CD4-positive, alpha-beta T cell (primary cell): ENCODE measurements at regions not wholly inside any gene's neighbourhood (a gene's known extent, or its start where the extent isn't known, plus 50 kb on each side); places are given as distances from the start of the nearest gene placed in this dataset.

Experiments used
- ATAC-seq: fragments of 200-7000 bp; cut with Tn5 transposase; one replicate; pipeline ENCODE4 v1.10.0; 2022; ENCODE audit warnings: mild to moderate bottlenecking; ENCODE audit not compliant: poor library complexity
- CTCF ChIA-PET: fragments of 350-600 bp; sonication (Branson Sonifier 250); formaldehyde crosslinking; loops from one replicate; lab custom pipeline; 2021; ENCODE audit warnings: antibody characterized with exemption, inconsistent platforms; lab: Charles Lee
- POLR2A ChIA-PET: fragments of 350-600 bp; sonication (Branson Sonifier 250); formaldehyde crosslinking; loops from one replicate; lab custom pipeline; 2021; ENCODE audit warnings: antibody characterized with exemption, inconsistent platforms; lab: Charles Lee
- DNase-seq, 14 experiments: peaks; one replicate each; pipeline ENCODE4 v3.0.0-alpha.2; 2013 to 2020; ENCODE audit warnings: mixed read lengths in 2 of 14
- H3K27ac ChIP-seq, 2 donors: one replicate each; pipeline versions ENCODE4 v1.5.1 to v1.7.0; 2013; ENCODE audit warnings: low read length in 2 of 2, low read depth in 1 of 2, mild to moderate bottlenecking in 1 of 2
- H3K27me3 ChIP-seq, 2 experiments: 1 replicate in 1 of 2; 2 replicates in 1 of 2; pipeline versions ENCODE4 v1.6.1 to v1.7.0; 2013; ENCODE audit warnings: low read length in 2 of 2, control low read depth in 1 of 2, mild to moderate bottlenecking in 1 of 2, moderate library complexity in 1 of 2; ENCODE audit not compliant: insufficient read depth in 2 of 2, control insufficient read depth in 1 of 2
- H3K36me3 ChIP-seq: one replicate; pipeline ENCODE4 v1.6.1; 2013; ENCODE audit warnings: low read length, control low read depth; ENCODE audit not compliant: insufficient read depth
- H3K4me1 ChIP-seq: one replicate; pipeline ENCODE4 v1.6.1; 2013; ENCODE audit warnings: low read length, control low read depth; ENCODE audit not compliant: insufficient read depth
- H3K4me3 ChIP-seq: one replicate; pipeline ENCODE4 v1.5.1; 2013; ENCODE audit warnings: mild to moderate bottlenecking, low read length, moderate library complexity
- H3K9me3 ChIP-seq, 2 experiments: 1 replicate in 1 of 2; 2 replicates in 1 of 2; pipeline versions ENCODE4 v1.6.1 to v1.7.0; 2013; ENCODE audit warnings: low read length in 2 of 2, mild to moderate bottlenecking in 2 of 2, control low read depth in 1 of 2, moderate library complexity in 1 of 2; ENCODE audit not compliant: control insufficient read depth in 1 of 2, insufficient read depth in 1 of 2
- H3K27ac Mint-ChIP-seq: one replicate; pipeline ENCODE4 v1.8.0; 2020; ENCODE audit warnings: mixed read lengths
- H3K27me3 Mint-ChIP-seq: one replicate; pipeline ENCODE4 v1.8.0; 2021; ENCODE audit warnings: mixed read lengths
- H3K36me3 Mint-ChIP-seq: one replicate; pipeline ENCODE4 v1.8.0; 2021; ENCODE audit warnings: low read depth, mixed read lengths
- H3K4me1 Mint-ChIP-seq: one replicate; pipeline ENCODE4 v1.8.0; 2021; ENCODE audit warnings: low read depth, mixed read lengths
- H3K4me3 Mint-ChIP-seq: one replicate; pipeline ENCODE4 v1.8.0; 2020; ENCODE audit warnings: mild to moderate bottlenecking, mixed read lengths
- H3K9me3 Mint-ChIP-seq: one replicate; pipeline ENCODE4 v1.8.0; 2020; ENCODE audit warnings: mixed read lengths
- CTCF ChIP-seq: fragments of 200-600 bp; IDR thresholded peaks from one replicate; pipeline ENCODE4 v1.8.0; 2022; ENCODE audit warnings: antibody characterized with exemption, mild to moderate bottlenecking
- intact Hi-C, 2 experiments: fragments of 100-400 bp; cut with DNase I in 1 of 2; cut with micrococcal nuclease in 1 of 2; formaldehyde crosslinking; loops; one replicate each; pipeline versions ENCODE4 v1.15.1 to v1.9.0; 2023 to 2025; cut with DNase I, micrococcal nuclease

DNA sequence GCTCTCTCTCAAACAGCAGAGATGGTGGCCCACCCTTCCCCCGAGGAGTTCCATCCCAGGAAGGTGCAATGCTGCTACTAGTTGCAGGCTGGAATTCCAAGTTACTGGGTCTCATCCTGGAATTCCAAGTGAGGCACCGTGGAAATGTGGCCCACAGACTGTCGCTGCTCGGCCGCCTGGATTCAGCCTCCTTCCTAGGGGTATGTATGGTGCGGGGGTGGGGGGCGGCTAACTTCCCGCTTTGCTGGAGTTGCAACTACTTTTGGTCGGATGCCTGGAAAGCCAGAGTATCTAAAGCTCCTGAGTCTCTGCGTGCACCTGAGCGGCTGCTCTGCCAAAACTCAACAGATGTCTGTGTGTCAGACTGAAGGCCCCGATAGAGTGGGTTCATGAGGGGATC lies 1146.2 kb downstream of the RPA4 start:
- Mint-ChIP-seq H3K4me3 (no peak overlapping the region), H3K27ac (no peak overlapping the region), H3K36me3 (no peaks in the 10 kb centered on the region), H3K27me3 (no peaks in the 10 kb centered on the region), H3K9me3 (no peaks in the 10 kb centered on the region), H3K4me1 (no peaks in the 10 kb centered on the region)
- Histone ChIP-seq H3K36me3 (no peaks in the 10 kb centered on the region), H3K9me3 (peaks cover 0 to 15% of the 10 kb centered on the region in 2 experiments), H3K27me3 (no peaks in the 10 kb centered on the region), H3K4me1 (no peaks in the 10 kb centered on the region), H3K27ac (no peak overlapping the region), H3K4me3 (no peak overlapping the region)
- intact Hi-C loops, result no loop called here
- DNase-seq (no peak), ATAC-seq (no peak)
- TF ChIP-seq CTCF, result no peak
- ChIA-PET CTCF (no interaction called here), POLR2A (no interaction called here)

DNA sequence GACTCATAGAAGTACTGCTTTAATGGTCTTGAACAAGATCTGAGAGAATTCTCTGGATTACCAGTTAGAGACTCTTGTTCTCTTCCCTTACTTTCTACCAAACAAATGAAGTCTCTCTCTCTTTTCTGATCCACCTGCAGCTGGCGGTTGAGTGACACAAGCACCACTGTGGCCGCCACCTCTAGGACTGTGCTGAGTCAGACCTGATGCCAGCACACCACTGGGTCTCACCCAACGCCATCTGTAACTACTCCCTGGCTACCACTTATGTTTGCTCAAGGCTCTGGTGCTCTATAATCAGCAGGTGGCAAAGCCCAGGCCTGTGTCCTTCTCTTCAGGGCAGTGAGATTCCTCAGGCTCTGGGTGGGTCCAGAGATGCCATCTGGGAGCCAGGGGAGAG lies 1173.5 kb downstream of the RPA4 start:
- no peaks in the 10 kb centered on the region for H3K27me3 ChIP-seq
- no peak overlapping the region for H3K4me3 Mint-ChIP-seq
- H3K27ac ChIP-seq, result no peak overlapping the region
- TF ChIP-seq CTCF, result no peak
- H3K9me3 Mint-ChIP-seq, result no peaks in the 10 kb centered on the region
- H3K27ac Mint-ChIP-seq, result no peak overlapping the region
- H3K27me3 Mint-ChIP-seq, result no peaks in the 10 kb centered on the region
- no peaks in the 10 kb centered on the region for H3K4me1 ChIP-seq
- no peaks in the 10 kb centered on the region for H3K4me1 Mint-ChIP-seq
- H3K36me3 ChIP-seq, result no peaks in the 10 kb centered on the region
- intact Hi-C loops, result no loop called here
- ATAC-seq, result no peak
- no peaks in the 10 kb centered on the region for H3K36me3 Mint-ChIP-seq
- H3K9me3 ChIP-seq, result no peaks in the 10 kb centered on the region
- CTCF ChIA-PET, result no interaction called here
- DNase-seq, result no peak
- no peak overlapping the region for H3K4me3 ChIP-seq
- POLR2A ChIA-PET, result no interaction called here

- Histone ChIP-seq H3K36me3 (no peaks in the 10 kb centered on the region), H3K4me1 (no peaks in the 10 kb centered on the region), H3K9me3 (peaks cover 0 to 5% of the 10 kb centered on the region in 2 experiments), H3K27me3 (no peaks in the 10 kb centered on the region), H3K27ac (no peak overlapping the region), H3K4me3 (no peak overlapping the region)
- no peaks in the 10 kb centered on the region for H3K27me3 Mint-ChIP-seq
- H3K4me3 Mint-ChIP-seq, result no peak overlapping the region
- no peaks in the 10 kb centered on the region for H3K36me3 Mint-ChIP-seq
- TF ChIP-seq CTCF, result no peak
- no peak for ATAC-seq
- no peaks in the 10 kb centered on the region for H3K9me3 Mint-ChIP-seq
- no peak overlapping the region for H3K27ac Mint-ChIP-seq
- CTCF ChIA-PET, result no interaction called here
- intact Hi-C loops, result no loop called here
- no peaks in the 10 kb centered on the region for H3K4me1 Mint-ChIP-seq
- POLR2A ChIA-PET, result no interaction called here
- no peak for DNase-seq
Measured at GRCh38 chrX:98065151-98065550, 1181.4 kb downstream of the RPA4 start.
